ENCODE measurements at regions not wholly inside any gene's neighbourhood (a gene's known extent, or its start where the extent isn't known, plus 50 kb on each side); places are given as distances from the start of the nearest gene placed in this dataset.
A peak's percentile ranks its signal among the peaks of the same experiment; 100 is the strongest.
"Not testable (repeated sequence)": the region's sequence is repeated elsewhere in the genome, so short reads cannot be mapped to it uniquely, and the experiment has no call there.

GRCh38 chr17:51389875-51390274 lies 129.5 kb downstream of the UTP18 start:
- DNase-seq: no peak

GRCh38 chr17:51391982-51392654 lies 131.8 kb downstream of the UTP18 start:
- DNase-seq: no peak

- no peak for DNase-seq
Measured at GRCh38 chr17:51395621-51396020, 135.3 kb downstream of the UTP18 start.

- no peak for DNase-seq
Measured at GRCh38 chr17:51397361-51398127, 137.2 kb downstream of the UTP18 start.

- no peak for DNase-seq
Measured at GRCh38 chr17:51398128-51398525, 137.8 kb downstream of the UTP18 start.

- no peak for DNase-seq
Measured at GRCh38 chr17:51398687-51399086, 138.3 kb downstream of the UTP18 start.

GRCh38 chr17:51401279-51401678 lies 140.9 kb downstream of the UTP18 start:
- no peak for DNase-seq

GRCh38 chr17:51402899-51403298 lies 142.6 kb downstream of the UTP18 start:
- DNase-seq: no peak

GRCh38 chr17:51407576-51407975 lies 147.2 kb downstream of the UTP18 start:
- no peak for DNase-seq

- DNase-seq: no peak
Measured at GRCh38 chr17:51419476-51419875, 159.1 kb downstream of the UTP18 start.

- DNase-seq: no peak
Measured at GRCh38 chr17:51421525-51421924, 161.2 kb downstream of the UTP18 start.

GRCh38 chr17:51422634-51423033 lies 162.3 kb downstream of the UTP18 start:
- no peak for DNase-seq

- no peak for DNase-seq
Measured at GRCh38 chr17:51423421-51424160, 163.2 kb downstream of the UTP18 start.

- DNase-seq: no peak
Measured at GRCh38 chr17:51425773-51426172, 165.4 kb downstream of the UTP18 start.

GRCh38 chr17:51427323-51427811 lies 167.0 kb downstream of the UTP18 start:
- DNase-seq: no peak

GRCh38 chr17:51427856-51428255 lies 167.5 kb downstream of the UTP18 start:
- DNase-seq: no peak

GRCh38 chr17:51428668-51429495 lies 168.5 kb downstream of the UTP18 start:
- no peak for DNase-seq

- DNase-seq: not testable (repeated sequence)
Measured at GRCh38 chr17:51429938-51430337, 169.6 kb downstream of the UTP18 start.

- no peak for DNase-seq
Measured at GRCh38 chr17:51430591-51430990, 170.2 kb downstream of the UTP18 start.

GRCh38 chr17:51434434-51435170 lies 174.3 kb downstream of the UTP18 start:
- DNase-seq: no peak

GRCh38 chr17:51435171-51435552 lies 174.8 kb downstream of the UTP18 start:
- no peak for DNase-seq

- DNase-seq: peak; percentile 56
Measured at GRCh38 chr17:51435641-51436091, 175.3 kb downstream of the UTP18 start.
